GM18507 (cell line): ENCODE measurements at regions not wholly inside any gene's neighbourhood (a gene's known extent, or its start where the extent isn't known, plus 50 kb on each side); places are given as distances from the start of the nearest gene placed in this dataset.
"Not testable (repeated sequence)": the region's sequence is repeated elsewhere in the genome, so short reads cannot be mapped to it uniquely, and the experiment has no call there.

Source experiments
- DNase-seq: peaks from one replicate; pipeline ENCODE4 v3.0.0; 2011; ENCODE audit warnings: low read depth; ENCODE audit not compliant: insufficient read length; ENCODE audit errors: extremely low spot score
- FAIRE-seq: peaks from 2 replicates; lab custom pipeline; 2011; peaks lifted over from hg19 to GRCh38; lab: Jason Lieb, UNC

GRCh38 chr6:178929-179328, 113.4 kb upstream of the DUSP22 start:
- not testable (repeated sequence) for DNase-seq, FAIRE-seq

GRCh38 chr6:179340-179950, 112.8 kb upstream of the DUSP22 start:
- DNase-seq (no peak), FAIRE-seq (no peak)

DNA sequence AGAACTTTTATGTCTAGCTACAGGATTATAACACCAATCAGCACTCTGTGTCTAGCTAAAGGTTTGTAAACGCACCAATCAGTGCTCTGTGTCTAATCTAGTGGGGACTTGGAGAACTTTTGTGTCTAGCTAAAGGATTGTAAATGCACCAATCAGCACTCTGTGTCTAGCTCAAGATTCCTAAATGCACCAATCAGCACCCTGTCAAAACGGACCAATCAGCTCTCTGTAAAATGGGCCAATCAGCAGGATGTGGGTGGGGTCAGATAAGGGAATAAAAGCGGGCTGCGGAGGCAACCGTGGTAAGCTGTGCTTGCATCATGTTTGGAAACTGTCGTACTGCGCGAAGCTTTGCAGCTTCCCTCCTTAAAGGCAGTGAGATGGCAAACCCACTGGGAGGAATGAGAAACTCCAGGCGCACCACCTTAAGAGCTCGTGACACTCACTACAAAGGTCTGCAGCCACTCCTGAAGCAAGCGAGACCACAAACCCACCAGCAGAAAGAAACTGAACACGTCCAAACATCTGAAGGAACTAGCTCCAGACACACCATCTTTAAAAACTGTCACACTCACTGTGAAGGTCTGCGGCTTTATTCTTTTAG, 112.1 kb upstream of the DUSP22 start:
- DNase-seq, FAIRE-seq: not testable (repeated sequence)

- FAIRE-seq (peak; percentile 89), DNase-seq (peak; percentile 43)
Observed at GRCh38 chr6:181049-181654, 111.1 kb upstream of the DUSP22 start.

DNA sequence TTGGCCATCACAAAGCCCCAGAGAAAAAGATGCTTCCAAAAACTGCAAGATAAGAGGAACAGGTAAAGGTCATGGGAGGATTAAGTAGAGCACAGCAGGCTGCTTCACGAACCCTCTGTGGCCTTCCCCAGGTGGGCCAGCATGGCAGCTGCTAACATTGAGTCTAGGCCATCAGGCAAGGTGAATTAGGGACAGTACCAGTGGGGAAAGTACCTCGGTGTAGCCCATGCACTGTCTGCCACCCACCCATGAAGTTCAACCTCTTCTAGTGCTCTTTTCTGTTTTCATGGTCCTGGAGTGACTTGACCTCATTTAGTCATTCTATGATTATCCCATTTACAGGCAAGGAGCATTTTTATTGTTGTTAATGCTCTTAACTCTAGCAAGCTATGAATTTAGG, 108.6 kb upstream of the DUSP22 start:
- FAIRE-seq: peak; percentile 58
- DNase-seq: no peak

GRCh38 chr6:184161-184700, 108.1 kb upstream of the DUSP22 start:
- FAIRE-seq (no peak), DNase-seq (no peak)

- DNase-seq: no peak
- FAIRE-seq: no peak
Observed at GRCh38 chr6:186340-186965, 105.8 kb upstream of the DUSP22 start.

GRCh38 chr6:187210-187861, 105.0 kb upstream of the DUSP22 start:
- no peak for DNase-seq
- no peak for FAIRE-seq

DNA sequence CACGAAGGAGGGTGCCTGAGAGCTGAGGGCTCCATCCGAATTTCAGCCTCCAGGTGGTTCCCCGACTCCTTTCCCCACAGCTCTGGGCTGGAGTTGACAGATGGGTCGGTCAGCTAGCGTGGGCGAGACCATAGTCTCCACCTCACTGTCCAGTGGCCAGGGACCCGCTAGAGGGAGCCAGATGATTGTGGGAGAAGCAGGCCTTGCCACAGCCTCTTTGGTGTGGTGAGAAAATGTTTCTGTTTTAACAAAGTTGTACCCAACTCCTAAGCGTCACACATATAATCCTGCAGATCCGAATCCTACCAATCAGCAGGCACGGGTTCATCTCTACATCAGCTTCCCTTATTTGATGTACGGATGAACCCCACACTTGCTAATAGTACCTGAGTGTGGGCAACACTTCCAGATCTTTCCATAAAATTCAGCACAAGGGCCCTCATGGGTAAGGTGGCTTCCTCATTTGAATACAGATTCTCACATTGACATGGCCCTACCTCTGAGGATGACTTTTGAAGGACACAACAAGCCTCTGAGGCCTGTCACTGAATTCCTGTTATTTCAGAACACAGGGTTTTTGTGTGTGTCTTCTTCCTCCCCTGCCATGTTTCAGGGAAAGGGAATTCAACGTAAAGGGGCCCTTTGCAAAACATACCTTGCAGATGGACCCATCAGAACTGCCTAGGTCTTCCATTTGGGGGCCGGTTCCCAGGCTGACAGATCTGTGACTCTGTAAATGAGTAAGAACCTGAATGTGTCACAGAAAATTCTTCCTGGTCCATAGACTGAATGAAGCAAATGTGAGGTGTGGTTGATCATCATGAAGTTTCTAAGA, 103.2 kb upstream of the DUSP22 start:
- FAIRE-seq (peak; percentile 85), DNase-seq (peak; percentile 75)

DNA sequence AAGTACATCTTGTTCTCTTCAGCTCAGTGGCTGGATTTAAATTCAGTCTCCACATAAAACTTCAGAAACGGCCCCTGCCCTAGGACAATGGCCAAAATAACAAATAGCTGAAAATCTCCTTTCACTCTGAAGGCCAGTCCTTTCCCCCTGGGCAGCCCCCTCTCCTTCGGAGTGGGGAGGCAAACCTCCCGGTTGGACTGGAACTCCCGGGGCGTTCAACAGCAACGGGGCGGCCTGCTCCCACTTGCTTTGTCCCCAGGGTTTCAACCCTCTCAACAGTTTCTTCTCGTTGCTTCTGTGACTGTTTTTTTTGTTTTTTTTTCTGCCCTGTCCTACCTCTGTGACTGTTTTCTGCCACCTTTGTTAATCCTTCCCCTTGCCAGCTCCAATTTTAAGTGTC, 102.6 kb upstream of the DUSP22 start:
- FAIRE-seq (peak; percentile 44), DNase-seq (no peak)

GRCh38 chr6:190596-191395, 101.5 kb upstream of the DUSP22 start:
- no peak for DNase-seq
- FAIRE-seq: no peak

DNA sequence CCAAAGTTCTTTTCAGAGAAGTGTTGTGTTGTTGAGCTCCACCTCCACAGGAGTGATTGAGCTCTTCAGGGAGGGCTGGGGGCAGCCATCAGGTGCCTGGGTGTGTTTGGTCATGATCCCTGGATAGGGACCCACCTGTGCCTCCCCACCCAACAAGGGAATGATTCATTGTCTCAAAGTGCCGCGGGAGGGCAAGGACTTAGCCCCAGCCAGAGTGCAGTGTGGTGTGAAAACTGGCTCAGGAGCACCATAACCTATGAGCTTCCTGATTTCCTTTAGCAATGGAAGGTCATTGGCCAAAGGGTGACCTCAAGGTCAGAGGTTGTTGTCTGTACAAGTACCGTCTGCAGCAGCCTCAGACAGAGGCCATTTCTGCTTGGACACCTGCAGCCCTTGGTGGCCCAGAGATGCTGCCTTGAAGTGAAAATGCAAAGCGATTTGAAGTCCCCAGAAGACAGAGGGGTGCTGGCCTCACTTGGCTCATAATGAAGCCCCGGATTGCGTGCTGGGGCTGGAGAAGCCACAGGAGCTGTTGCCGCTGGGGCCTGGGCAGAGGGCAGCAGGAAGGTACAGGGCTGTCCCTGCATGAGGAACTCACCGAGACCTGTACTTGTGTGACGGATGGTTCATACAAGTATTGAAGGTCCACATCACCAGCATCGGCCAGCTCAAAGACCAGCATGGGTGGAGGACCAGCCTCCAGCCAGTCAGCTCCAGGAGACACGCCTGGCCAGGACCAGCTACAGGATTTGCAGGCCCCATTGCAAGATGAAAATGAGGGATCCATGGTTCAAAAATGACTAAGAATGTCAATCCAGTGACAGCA, 100.6 kb upstream of the DUSP22 start:
- DNase-seq: no peak
- FAIRE-seq: no peak

DNA sequence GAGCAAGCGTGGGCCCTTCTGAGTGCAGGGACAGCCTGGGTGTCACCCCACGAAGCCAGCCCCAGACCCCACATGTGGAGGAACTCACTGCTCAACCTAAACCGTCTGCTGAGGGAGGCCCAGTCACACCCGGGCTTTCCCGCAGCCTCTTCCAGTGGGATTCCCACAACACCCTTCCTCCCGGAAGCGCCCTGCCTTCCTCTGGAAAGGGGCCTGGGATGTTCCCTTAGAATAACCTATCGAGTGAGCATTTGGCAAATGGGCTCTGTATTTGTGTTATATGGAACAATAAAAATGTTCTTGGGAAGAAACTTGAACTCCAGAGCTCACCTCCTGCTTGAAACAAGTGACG, 100.0 kb upstream of the DUSP22 start:
- no peak for FAIRE-seq

GRCh38 chr6:193180-193579, 99.1 kb upstream of the DUSP22 start:
- FAIRE-seq: no peak
- DNase-seq: no peak

More for the DNA sequence above, 100.0 kb upstream of the DUSP22 start:
- DNase-seq: no peak

GRCh38 chr6:193773-194310, 98.4 kb upstream of the DUSP22 start:
- DNase-seq (no peak), FAIRE-seq (peak; percentile 92)

GRCh38 chr6:195861-196360, 96.4 kb upstream of the DUSP22 start:
- DNase-seq (no peak), FAIRE-seq (no peak)

- no peak for DNase-seq
- FAIRE-seq: no peak
Observed at GRCh38 chr6:196543-196942, 95.7 kb upstream of the DUSP22 start.
